ENCODE measurements at regions not wholly inside any gene's neighbourhood (a gene's known extent, or its start where the extent isn't known, plus 50 kb on each side); places are given as distances from the start of the nearest gene placed in this dataset.

- TF ChIP-seq EZH2 (IDR thresholded peaks at IDR 0.05) (no peak), POLR2AphosphoS5 (IDR thresholded peaks at IDR 0.05; ENCODE audit: borderline replicate concordance, low read depth, low read length) (no peak), FOXP2 (optimal IDR thresholded peaks at IDR 0.05; ENCODE audit: control extremely low read depth, extremely low read length, insufficient read depth) (no peak)
These were observed 96.9 kb downstream of the FAM76B start for GRCh38 chr11:95692526-95693260.

All from SK-N-MC (cell line).